ENCODE measurements at regions not wholly inside any gene's neighbourhood (a gene's known extent, or its start where the extent isn't known, plus 50 kb on each side); places are given as distances from the start of the nearest gene placed in this dataset.

DNA sequence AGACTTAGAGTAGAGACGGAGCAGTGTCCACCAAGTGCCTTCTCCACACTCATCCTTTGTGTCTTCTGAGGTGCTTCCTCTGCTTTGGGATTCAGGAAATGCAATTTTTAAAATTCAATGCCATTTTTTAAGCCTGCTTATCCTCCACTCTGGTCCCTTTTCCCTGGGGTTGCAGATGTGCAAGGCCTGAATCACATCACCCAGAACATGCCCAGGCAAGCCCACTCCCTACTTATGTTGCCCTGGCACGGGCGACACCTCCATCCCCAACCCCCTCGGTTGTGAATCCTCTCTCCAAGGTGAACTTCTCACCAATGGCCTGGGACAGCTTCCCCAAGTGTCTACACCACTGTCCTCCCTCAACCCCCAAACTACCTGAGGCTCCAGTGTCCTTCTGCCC lies 116.2 kb downstream of the C17orf67 start:
- TF ChIP-seq POLR2A (IDR thresholded peaks at IDR 0.05) (no peak), POLR2AphosphoS5 (IDR thresholded peaks at IDR 0.05) (no peak)
- TF ChIP-seq, protein P1, sequence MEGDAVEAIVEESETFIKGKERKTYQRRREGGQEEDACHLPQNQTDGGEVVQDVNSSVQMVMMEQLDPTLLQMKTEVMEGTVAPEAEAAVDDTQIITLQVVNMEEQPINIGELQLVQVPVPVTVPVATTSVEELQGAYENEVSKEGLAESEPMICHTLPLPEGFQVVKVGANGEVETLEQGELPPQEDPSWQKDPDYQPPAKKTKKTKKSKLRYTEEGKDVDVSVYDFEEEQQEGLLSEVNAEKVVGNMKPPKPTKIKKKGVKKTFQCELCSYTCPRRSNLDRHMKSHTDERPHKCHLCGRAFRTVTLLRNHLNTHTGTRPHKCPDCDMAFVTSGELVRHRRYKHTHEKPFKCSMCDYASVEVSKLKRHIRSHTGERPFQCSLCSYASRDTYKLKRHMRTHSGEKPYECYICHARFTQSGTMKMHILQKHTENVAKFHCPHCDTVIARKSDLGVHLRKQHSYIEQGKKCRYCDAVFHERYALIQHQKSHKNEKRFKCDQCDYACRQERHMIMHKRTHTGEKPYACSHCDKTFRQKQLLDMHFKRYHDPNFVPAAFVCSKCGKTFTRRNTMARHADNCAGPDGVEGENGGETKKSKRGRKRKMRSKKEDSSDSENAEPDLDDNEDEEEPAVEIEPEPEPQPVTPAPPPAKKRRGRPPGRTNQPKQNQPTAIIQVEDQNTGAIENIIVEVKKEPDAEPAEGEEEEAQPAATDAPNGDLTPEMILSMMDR (IDR thresholded peaks at IDR 0.05), result no peak
